ENCODE measurements at regions not wholly inside any gene's neighbourhood (a gene's known extent, or its start where the extent isn't known, plus 50 kb on each side); places are given as distances from the start of the nearest gene placed in this dataset.

GRCh38 chr2:225771701-225772100 lies 372.2 kb downstream of the NYAP2 start:
- peaks cover 0 to 5% (median 2%) of the 10 kb centered on the region in 3 experiments; a peak in 1 of 7 replicates for H3K36me3 Mint-ChIP-seq (ENCODE audit: insufficient read depth in 1 of 3, low read depth in 3 of 3)
- no CpG with 5 or more reads among the region's 2 CpGs for WGBS (ENCODE audit: extremely low coverage, insufficient read length, low lambda C conversion rate)
- no peak overlapping the region; a peak in 1 of 7 replicates for H3K27ac Mint-ChIP-seq
- Histone ChIP-seq H3K4me1 (ENCODE audit: insufficient read depth, low read length) (no peaks in the 10 kb centered on the region), H3K9ac (ENCODE audit: extremely low read depth, insufficient read length, low read length) (no peak overlapping the region), H4K91ac (ENCODE audit: insufficient read length, low read depth, low read length) (no peak overlapping the region), H3K4ac (ENCODE audit: low read depth, low read length) (no peak overlapping the region), H2BK15ac (ENCODE audit: low read depth, low read length) (no peak overlapping the region), H4K20me1 (ENCODE audit: control insufficient read depth, insufficient read depth, insufficient read length) (no peaks in the 10 kb centered on the region), H2BK120ac (ENCODE audit: low read depth, low read length, poor library complexity, severe bottlenecking) (no peak overlapping the region), H3K79me2 (ENCODE audit: insufficient read depth, low read length) (no peaks in the 10 kb centered on the region), H3K9me3 (ENCODE audit: control insufficient read depth, low read depth, low read length) (no peaks in the 10 kb centered on the region), H4K5ac (ENCODE audit: insufficient read length, low read depth, low read length) (no peak overlapping the region), H2AK5ac (ENCODE audit: insufficient read length, low read length) (no peak overlapping the region), H3K56ac (ENCODE audit: insufficient read length, low read depth, low read length) (no peak overlapping the region), H3K79me1 (ENCODE audit: insufficient read depth, low read depth, low read length, poor library complexity, severe bottlenecking) (no peaks in the 10 kb centered on the region), H3K18ac (ENCODE audit: insufficient read length, low read depth, low read length) (no peak overlapping the region), H3K4me2 (ENCODE audit: insufficient read depth, insufficient read length, low read length) (no peak overlapping the region), H3K14ac (ENCODE audit: insufficient read depth, low read length) (no peak overlapping the region), H3K23me2 (ENCODE audit: insufficient read length, low read depth, low read length, poor library complexity, severe bottlenecking) (no peaks in the 10 kb centered on the region), H3K27me3 (ENCODE audit: insufficient read depth, low read length) (no peaks in the 10 kb centered on the region), H2BK12ac (ENCODE audit: insufficient read length, low read depth, low read length) (no peak overlapping the region), H4K8ac (replicated peaks; ENCODE audit: insufficient read length, low read depth, low read length) (no peak overlapping the region), H2BK20ac (ENCODE audit: low read depth, low read length, poor library complexity, severe bottlenecking) (no peak overlapping the region), H2AFZ (ENCODE audit: low read length) (no peak overlapping the region), H3K27ac (ENCODE audit: insufficient read length, low read depth, low read length) (no peak overlapping the region), H2BK5ac (ENCODE audit: insufficient read length, low read length) (no peak overlapping the region), H3K23ac (ENCODE audit: insufficient read length, low read depth, low read length) (no peak overlapping the region), H3T11ph (ENCODE audit: low read length) (no peak overlapping the region)
- TF ChIP-seq CTCF (conservative IDR thresholded peaks at IDR 0.05): no peak
- H3K4me3 Mint-ChIP-seq: no peak overlapping the region
- no peaks in the 10 kb centered on the region for H3K4me1 Mint-ChIP-seq
- H3K27me3 Mint-ChIP-seq (ENCODE audit: low read depth): no peaks in the 10 kb centered on the region
- peaks cover 4% of the 10 kb centered on the region in 2 experiments; a peak in 1 of 5 replicates for H3K9me3 Mint-ChIP-seq
- DNase-seq: no peak

Measured in H9 (cell line).